ENCODE measurements at regions not wholly inside any gene's neighbourhood (a gene's known extent, or its start where the extent isn't known, plus 50 kb on each side); places are given as distances from the start of the nearest gene placed in this dataset.

GRCh38 chr6:146895772-146896061 lies 296.9 kb downstream of the ADGB start:
- intact Hi-C loops (cut with micrococcal nuclease) = no loop called here
- no TSS peak for BruUV-seq (replicated peaks)
- no peaks in the 10 kb centered on the region for H3K27me3 Mint-ChIP-seq (ENCODE audit: insufficient read depth, unreplicated experiment)
- POLR2A ChIA-PET = interaction anchor here (1.0 kb wide), 1 partner anchor 10 kb away, joined by 6 read pairs; no protein-coding TSS in a partner anchor
- no peak overlapping the region for H3K4me3 Mint-ChIP-seq (ENCODE audit: unreplicated experiment)
- CTCF ChIA-PET = interaction anchor here (0.8 to 1.2 kb wide), 2 partner anchors 9 to 17 kb away, joined by 3 to 4 read pairs; no protein-coding TSS in a partner anchor
- no peak overlapping the region for H3K27ac Mint-ChIP-seq (ENCODE audit: low read depth, unreplicated experiment)
- DNase-seq (ENCODE audit: unreplicated experiment) = no peak
- H3K9me3 Mint-ChIP-seq (ENCODE audit: unreplicated experiment) = peaks cover 8% of the 10 kb centered on the region
- H3K4me1 Mint-ChIP-seq (ENCODE audit: insufficient read depth, unreplicated experiment) = peaks cover 12% of the 10 kb centered on the region
- TF ChIP-seq, protein P1, sequence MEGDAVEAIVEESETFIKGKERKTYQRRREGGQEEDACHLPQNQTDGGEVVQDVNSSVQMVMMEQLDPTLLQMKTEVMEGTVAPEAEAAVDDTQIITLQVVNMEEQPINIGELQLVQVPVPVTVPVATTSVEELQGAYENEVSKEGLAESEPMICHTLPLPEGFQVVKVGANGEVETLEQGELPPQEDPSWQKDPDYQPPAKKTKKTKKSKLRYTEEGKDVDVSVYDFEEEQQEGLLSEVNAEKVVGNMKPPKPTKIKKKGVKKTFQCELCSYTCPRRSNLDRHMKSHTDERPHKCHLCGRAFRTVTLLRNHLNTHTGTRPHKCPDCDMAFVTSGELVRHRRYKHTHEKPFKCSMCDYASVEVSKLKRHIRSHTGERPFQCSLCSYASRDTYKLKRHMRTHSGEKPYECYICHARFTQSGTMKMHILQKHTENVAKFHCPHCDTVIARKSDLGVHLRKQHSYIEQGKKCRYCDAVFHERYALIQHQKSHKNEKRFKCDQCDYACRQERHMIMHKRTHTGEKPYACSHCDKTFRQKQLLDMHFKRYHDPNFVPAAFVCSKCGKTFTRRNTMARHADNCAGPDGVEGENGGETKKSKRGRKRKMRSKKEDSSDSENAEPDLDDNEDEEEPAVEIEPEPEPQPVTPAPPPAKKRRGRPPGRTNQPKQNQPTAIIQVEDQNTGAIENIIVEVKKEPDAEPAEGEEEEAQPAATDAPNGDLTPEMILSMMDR (IDR thresholded peaks at IDR 0.05; ENCODE audit: unreplicated experiment) = no peak
- H3K36me3 Mint-ChIP-seq (ENCODE audit: insufficient read depth, unreplicated experiment) = no peaks in the 10 kb centered on the region

- no peak overlapping the region for H3K4me3 Mint-ChIP-seq (ENCODE audit: unreplicated experiment)
- TF ChIP-seq, protein P1 (IDR thresholded peaks at IDR 0.05; ENCODE audit: unreplicated experiment) = no peak
- POLR2A ChIA-PET = interaction anchor here (1.0 kb wide), 1 partner anchor 9 kb away, joined by 6 read pairs; no protein-coding TSS in a partner anchor
- H3K4me1 Mint-ChIP-seq (ENCODE audit: insufficient read depth, unreplicated experiment) = peaks cover 12% of the 10 kb centered on the region
- DNase-seq (ENCODE audit: unreplicated experiment) = no peak
- H3K36me3 Mint-ChIP-seq (ENCODE audit: insufficient read depth, unreplicated experiment) = no peaks in the 10 kb centered on the region
- H3K27ac Mint-ChIP-seq (ENCODE audit: low read depth, unreplicated experiment) = no peak overlapping the region
- intact Hi-C loops (cut with micrococcal nuclease) = no loop called here
- CTCF ChIA-PET = interaction anchor here (0.8 to 1.2 kb wide), 2 partner anchors 8 to 18 kb away, joined by 3 to 4 read pairs; no protein-coding TSS in a partner anchor
- peaks cover 8% of the 10 kb centered on the region for H3K9me3 Mint-ChIP-seq (ENCODE audit: unreplicated experiment)
- H3K27me3 Mint-ChIP-seq (ENCODE audit: insufficient read depth, unreplicated experiment) = no peaks in the 10 kb centered on the region
- no TSS peak for BruUV-seq (replicated peaks)
These were observed 297.5 kb downstream of the ADGB start for GRCh38 chr6:146896062-146896813.

GRCh38 chr6:146896960-146897701 lies 298.4 kb downstream of the ADGB start:
- POLR2A ChIA-PET = no interaction called here
- intact Hi-C loops (cut with micrococcal nuclease) = no loop called here
- Mint-ChIP-seq H3K27ac (ENCODE audit: low read depth, unreplicated experiment) (no peak overlapping the region), H3K4me1 (ENCODE audit: insufficient read depth, unreplicated experiment) (peaks cover 7% of the 10 kb centered on the region), H3K36me3 (ENCODE audit: insufficient read depth, unreplicated experiment) (no peaks in the 10 kb centered on the region), H3K27me3 (ENCODE audit: insufficient read depth, unreplicated experiment) (no peaks in the 10 kb centered on the region), H3K9me3 (ENCODE audit: unreplicated experiment) (peaks cover 8% of the 10 kb centered on the region), H3K4me3 (ENCODE audit: unreplicated experiment) (no peak overlapping the region)
- TF ChIP-seq, protein P1 (IDR thresholded peaks at IDR 0.05; ENCODE audit: unreplicated experiment) = no peak
- CTCF ChIA-PET = no interaction called here
- BruUV-seq (replicated peaks) = no TSS peak
- DNase-seq (ENCODE audit: unreplicated experiment) = no peak

- Mint-ChIP-seq H3K36me3 (ENCODE audit: insufficient read depth, unreplicated experiment) (no peaks in the 10 kb centered on the region), H3K4me1 (ENCODE audit: insufficient read depth, unreplicated experiment) (no peaks in the 10 kb centered on the region), H3K9me3 (ENCODE audit: unreplicated experiment) (peaks cover 8% of the 10 kb centered on the region), H3K4me3 (ENCODE audit: unreplicated experiment) (no peak overlapping the region), H3K27ac (ENCODE audit: low read depth, unreplicated experiment) (no peak overlapping the region), H3K27me3 (ENCODE audit: insufficient read depth, unreplicated experiment) (no peaks in the 10 kb centered on the region)
- intact Hi-C loops (cut with micrococcal nuclease) = no loop called here
- TF ChIP-seq, protein P1 (IDR thresholded peaks at IDR 0.05; ENCODE audit: unreplicated experiment) = no peak
- CTCF ChIA-PET = interaction anchor here (0.8 kb wide), 1 partner anchor 295 kb away, joined by 3 read pairs; no protein-coding TSS in a partner anchor
- DNase-seq (ENCODE audit: unreplicated experiment) = no peak
- no TSS peak for BruUV-seq (replicated peaks)
- POLR2A ChIA-PET = no interaction called here
These were observed 299.5 kb downstream of the ADGB start for GRCh38 chr6:146898069-146898887.

All from MCF 10A (cell line).